LNCAP (cell line): ENCODE measurements at regions not wholly inside any gene's neighbourhood (a gene's known extent, or its start where the extent isn't known, plus 50 kb on each side); places are given as distances from the start of the nearest gene placed in this dataset.

ENCODE experiments used
- TF ChIP-seq, protein P1 (sequence below): fragments of 450-650 bp; IDR thresholded peaks from 2 replicates; pipeline ENCODE4 v1.5.1; 2017; ENCODE audit warnings: mild to moderate bottlenecking

DNA sequence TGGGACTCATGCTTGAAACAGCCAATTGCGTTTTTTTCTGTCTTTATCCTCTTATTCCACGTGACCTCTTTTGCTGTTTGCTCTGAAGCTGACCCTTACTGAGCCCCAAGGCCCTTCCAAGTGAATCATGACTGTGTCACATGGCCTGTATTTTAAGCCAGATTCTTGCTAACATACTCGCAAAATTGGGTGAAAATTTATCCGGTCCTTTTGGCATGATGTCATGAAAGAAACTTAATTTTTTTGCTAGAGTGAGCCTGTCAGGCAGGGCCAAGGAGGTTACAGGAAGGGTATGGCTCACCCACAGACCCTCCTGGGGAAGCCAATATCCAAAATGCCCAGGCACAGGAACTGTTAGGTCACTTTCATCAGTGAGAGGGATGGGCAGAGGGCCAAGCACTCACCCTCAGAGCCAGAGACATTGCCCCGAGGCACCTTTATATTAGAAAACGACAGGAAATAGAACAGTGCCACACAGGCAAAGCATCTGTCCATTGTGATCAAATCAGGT, 296.7 kb downstream of the CDH26 start:
- TF ChIP-seq, protein P1, sequence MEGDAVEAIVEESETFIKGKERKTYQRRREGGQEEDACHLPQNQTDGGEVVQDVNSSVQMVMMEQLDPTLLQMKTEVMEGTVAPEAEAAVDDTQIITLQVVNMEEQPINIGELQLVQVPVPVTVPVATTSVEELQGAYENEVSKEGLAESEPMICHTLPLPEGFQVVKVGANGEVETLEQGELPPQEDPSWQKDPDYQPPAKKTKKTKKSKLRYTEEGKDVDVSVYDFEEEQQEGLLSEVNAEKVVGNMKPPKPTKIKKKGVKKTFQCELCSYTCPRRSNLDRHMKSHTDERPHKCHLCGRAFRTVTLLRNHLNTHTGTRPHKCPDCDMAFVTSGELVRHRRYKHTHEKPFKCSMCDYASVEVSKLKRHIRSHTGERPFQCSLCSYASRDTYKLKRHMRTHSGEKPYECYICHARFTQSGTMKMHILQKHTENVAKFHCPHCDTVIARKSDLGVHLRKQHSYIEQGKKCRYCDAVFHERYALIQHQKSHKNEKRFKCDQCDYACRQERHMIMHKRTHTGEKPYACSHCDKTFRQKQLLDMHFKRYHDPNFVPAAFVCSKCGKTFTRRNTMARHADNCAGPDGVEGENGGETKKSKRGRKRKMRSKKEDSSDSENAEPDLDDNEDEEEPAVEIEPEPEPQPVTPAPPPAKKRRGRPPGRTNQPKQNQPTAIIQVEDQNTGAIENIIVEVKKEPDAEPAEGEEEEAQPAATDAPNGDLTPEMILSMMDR, result no peak

DNA sequence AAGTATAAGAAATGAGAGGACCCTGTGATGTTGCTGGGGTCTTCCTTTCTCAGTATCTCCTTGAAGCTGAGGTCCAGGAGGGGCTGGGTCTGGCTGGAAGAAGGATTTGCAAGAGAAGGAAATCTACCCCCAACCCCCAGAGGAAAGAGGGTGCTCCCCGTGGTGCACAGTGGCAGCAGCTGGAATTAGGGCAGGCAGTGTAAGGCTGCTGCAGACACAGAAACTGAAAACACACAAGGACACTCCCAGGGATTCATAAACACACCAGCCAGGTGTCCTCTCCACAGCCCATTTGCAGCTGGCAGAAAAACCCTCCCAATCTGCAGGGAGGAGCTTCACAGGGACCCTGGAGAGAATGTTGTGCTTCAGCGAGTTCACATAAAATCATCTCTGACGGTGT, 297.2 kb downstream of the CDH26 start:
- TF ChIP-seq, protein P1, result no peak

DNA sequence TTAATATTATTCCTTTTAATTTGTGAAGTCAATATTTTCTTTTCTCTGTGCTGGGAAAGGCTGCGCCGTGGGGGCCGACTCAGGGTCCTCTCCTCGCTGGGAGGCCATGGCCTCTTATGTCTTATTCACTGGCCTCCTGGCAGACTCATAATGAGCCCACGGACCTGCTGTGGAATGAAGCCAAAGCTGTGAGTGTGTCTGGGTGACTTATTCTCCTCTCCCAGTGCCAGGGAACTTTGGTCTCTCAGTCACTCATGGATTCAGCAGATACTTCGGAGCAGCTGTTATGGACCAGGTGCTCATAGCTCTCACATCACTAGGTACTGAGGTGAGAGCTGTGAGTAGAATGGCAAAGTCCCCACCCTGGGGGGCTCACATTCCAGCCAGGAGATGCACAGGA, 297.6 kb downstream of the CDH26 start:
- TF ChIP-seq, protein P1, result no peak

DNA sequence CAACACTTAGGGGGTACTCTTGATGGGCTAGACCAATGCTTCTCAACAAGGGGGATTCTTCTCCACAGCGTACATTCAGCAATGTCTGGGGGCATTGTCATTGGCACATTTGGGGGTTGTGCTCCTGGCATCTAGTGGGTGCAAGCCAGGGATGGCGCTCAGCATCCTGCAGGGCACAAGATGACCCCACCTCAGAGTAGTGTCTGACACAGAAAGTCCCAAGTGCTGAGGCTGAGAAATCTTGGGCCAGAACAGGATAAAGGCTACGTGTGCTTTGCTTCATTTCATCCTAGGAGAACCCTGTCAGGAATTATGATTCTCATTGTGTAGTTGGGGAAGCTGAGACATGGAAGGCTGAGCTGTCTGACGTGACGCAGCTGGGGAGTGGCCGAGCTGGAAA, 298.6 kb downstream of the CDH26 start:
- TF ChIP-seq, protein P1, result no peak

DNA sequence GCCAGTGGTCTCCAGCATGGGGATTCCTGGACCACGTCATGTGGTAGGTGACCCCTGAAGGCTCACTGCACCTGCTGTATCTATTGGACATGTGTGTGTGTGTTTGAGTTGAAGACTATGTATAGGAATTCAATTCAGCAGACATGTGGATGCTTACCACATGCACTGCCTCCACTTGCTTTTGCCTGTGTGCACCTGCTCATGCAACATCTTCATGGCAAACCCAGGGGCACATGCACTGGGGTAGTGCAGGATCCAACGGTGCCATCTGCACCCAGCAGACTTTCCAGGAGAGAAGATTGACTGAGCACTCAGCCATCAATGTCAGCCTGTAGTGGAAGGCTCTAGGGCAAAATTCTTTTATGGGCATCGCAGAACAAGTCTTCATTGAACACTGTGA, 299.4 kb downstream of the CDH26 start:
- TF ChIP-seq, protein P1, result no peak

DNA sequence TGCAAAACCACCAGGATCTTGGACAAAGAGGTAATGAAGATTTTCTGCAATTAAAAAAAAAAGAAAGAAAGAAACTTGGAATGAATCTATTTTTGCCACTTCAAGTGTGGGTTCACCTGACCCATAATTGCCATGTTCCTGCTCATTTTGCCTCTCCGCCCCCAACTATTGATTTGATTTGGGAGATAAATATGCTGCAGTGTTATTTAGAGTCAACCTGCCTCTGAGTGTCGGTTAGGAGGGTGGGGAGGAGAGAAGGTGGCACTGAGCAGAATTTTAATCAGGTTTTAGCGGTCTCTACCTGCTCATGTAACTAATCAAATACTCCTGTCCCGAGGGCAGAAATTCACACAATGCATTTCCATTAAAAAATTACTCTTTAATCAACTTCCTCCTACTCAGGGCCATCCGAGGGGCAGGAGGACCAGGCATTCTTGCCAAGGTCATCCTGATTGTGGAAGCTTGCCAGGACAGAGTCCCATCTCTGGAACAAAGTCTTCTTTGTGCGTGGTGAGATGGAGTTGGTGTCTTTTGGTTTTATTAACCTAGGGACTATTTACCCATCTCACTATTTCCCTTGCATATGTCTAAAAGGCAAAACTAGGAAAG, 300.1 kb downstream of the CDH26 start:
- TF ChIP-seq, protein P1, result no peak

DNA sequence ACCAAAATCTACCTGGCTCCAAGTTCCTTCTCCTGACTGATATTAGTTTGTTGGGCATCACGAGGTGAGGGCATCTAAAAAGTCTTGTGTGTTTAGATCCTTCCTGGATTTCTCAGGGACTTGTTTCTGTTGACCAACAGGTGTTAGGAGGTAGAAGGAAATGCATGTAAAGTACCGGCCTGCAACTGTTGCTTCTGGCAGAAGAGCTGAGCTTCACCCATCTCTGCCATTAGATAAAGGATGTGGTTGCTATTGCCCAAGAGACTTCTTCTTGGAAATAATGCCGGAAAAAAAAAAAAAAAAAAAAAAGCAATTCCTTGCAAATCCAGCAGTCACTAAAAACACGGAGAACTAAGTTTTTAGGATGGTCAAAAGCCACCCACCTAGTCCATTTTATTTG, 303.1 kb downstream of the CDH26 start:
- TF ChIP-seq, protein P1, result no peak
